ENCODE measurements at regions not wholly inside any gene's neighbourhood (a gene's known extent, or its start where the extent isn't known, plus 50 kb on each side); places are given as distances from the start of the nearest gene placed in this dataset.

GRCh38 chr13:103250071-103250470 is 183.9 kb upstream of the SLC10A2 start:
- DNase-seq = no peak

DNA sequence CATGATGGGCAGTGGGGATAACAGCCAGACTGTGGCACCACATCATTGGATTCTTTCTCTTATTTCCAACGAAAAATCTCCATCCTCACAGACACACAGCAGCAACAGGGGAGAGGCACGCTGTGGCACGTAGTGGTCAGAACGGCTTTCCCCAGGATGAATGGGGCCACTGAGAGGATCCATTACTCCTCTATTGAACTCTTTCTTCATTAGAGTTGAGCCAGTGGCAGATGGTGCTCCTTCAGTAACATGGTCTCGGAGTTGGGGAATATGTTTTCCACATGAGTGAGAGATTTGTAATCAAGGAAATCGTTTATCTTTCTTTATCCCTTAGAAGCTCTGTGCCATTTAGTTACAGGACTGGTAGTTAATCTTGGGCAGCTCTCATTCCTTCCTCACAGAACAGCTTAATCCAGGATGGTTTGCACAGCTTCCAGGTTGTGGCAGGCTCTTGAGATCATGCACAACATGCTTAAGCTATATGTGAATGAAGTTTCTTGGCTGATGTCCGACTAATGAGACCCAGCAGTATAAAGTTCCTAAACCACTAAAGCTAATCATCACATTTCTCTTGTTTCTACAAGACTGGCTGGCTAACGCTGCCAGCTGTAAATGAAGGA is 180.5 kb upstream of the SLC10A2 start:
- DNase-seq = no peak

DNA sequence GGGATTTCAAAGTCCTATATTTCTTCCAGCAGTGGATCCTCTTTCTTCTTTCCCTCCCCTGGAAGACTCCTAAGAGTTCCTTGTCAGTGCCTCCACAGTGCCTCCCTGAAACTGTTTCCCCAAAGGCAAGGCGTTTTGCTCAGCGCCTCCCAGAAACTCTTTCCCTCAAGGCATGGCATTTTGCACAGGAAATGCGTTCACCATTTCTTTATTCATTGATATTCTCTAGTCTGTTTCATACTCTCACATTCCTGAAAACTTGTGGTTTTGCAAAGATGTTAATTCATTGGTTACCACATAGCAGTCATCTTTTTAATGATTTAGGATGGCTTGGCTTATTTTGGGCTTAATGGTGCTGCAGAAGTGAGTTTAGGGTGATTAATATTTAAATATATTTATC is 177.3 kb upstream of the SLC10A2 start:
- DNase-seq = no peak

GRCh38 chr13:103238441-103238840 is 172.2 kb upstream of the SLC10A2 start:
- no peak for DNase-seq

DNA sequence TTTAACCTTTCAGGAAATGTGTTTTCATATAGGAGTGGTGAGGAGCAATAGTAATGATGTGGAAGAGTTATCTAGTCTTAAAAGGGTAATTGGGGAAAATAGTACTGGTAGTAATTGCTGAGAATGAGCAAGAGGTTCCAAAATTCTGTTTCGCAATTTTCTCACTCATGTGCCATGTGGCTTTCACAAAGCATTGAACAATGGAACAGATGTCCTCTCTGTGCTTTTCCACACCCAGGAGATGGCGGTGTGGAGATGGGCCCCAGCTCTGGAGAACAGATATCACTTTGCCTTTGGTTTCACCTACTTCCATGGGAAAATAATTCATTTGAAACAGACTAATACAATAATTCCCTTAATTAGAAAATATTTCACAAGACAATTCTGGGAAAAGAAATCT is 170.0 kb upstream of the SLC10A2 start:
- no peak for DNase-seq

- no peak for DNase-seq
Measured at GRCh38 chr13:103229674-103230073, 163.5 kb upstream of the SLC10A2 start.

DNA sequence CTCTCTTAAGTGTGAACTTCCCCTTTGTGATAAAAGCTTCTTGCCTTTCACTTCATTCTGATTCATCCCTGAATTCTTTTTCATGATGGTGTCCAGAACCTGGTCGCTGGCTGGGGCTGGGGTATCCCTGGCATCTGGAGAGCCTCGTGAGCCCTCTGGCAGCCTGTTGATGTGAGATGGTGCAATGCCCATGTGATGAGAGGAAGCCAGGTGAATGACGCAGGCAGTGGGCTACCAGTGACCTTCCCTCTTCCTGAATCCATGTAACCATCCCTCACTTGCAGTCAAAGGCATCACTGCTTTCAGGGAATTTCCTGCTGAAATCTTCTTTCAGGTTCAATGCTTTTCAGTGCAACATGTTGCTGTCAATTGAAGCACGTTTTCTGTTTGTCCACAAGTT is 158.6 kb upstream of the SLC10A2 start:
- no peak for DNase-seq

DNA sequence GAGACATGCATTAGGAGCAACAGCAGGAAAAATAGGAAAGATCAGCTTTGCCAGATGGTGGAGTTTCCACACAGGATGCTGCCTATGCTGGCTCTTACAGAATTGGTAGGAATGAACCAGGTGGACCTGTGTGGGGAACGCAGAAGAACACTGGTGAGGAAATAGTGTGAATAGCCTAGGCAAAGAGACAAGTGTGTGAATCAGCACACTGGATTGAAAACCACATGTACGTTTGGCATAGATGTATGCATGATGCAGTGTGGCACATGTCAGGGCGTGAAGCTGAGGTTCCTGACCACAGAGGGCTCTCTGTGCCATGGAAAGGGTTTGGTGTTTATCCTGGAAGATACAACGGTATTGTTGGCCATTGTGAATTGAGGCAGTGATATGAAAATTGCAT is 156.5 kb upstream of the SLC10A2 start:
- no peak for DNase-seq

GRCh38 chr13:103218253-103218652 is 152.0 kb upstream of the SLC10A2 start:
- DNase-seq = no peak

GRCh38 chr13:103213152-103213551 is 146.9 kb upstream of the SLC10A2 start:
- DNase-seq = peak; percentile 11

DNA sequence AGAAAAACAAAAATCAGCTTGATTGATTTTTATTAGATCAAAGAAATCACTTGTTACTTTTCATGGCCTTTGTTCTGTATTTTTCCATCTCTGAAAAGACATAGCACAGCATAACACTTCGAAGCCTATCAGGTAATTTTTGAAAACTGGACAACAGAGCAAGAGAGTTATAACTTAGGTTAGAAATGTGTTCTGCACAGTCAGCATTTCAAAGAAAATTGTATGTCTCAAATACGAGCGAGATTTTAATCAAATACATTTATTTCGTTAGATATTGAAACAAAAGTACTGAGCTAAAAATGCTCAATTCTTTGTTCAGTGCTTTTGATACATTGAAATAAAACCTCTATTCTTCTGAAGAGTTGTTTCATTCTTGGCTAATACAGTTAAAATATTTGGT is 144.1 kb upstream of the SLC10A2 start:
- no peak for DNase-seq

GRCh38 chr13:103203735-103204330 is 137.6 kb upstream of the SLC10A2 start:
- DNase-seq = no peak

GRCh38 chr13:103200118-103200885 is 134.1 kb upstream of the SLC10A2 start:
- no peak for DNase-seq

DNA sequence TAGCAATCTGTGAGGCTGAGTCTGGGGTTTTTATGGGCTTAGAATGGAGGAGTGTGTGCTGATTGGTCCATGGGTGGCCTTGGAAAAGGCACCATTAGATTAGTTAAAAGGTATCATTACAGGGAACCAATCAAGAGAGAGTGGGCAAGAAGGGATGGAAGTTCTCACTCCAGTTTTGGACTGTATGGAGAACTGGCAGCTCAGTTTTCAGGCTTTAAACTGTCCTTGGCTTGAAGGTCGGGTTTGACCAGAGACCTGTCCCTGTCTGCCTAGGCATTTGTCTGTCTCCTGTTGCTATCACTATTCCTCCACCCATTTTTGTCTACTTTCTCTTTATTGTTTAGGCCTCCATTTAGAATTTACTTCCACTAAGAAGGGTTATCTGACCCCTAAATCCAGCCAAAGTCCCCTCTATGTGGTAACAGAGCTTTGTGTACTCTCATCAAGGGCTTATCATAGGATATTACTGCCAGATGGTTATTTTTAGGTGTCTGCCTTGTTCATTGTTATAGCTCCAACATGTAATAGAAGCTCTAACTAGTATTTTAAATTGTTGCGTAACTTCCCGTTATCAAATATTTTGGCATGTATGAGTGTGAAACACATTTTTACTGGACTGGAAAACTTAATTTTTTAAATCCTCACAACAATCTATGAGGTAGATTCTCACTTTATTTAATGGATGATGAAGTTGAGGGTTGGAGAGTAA is 133.3 kb upstream of the SLC10A2 start:
- no peak for DNase-seq

- no peak for DNase-seq
Measured at GRCh38 chr13:103196356-103196755, 130.1 kb upstream of the SLC10A2 start.

- no peak for DNase-seq
Measured at GRCh38 chr13:103195762-103196161, 129.5 kb upstream of the SLC10A2 start.

GRCh38 chr13:103194871-103195270 is 128.7 kb upstream of the SLC10A2 start:
- no peak for DNase-seq

DNA sequence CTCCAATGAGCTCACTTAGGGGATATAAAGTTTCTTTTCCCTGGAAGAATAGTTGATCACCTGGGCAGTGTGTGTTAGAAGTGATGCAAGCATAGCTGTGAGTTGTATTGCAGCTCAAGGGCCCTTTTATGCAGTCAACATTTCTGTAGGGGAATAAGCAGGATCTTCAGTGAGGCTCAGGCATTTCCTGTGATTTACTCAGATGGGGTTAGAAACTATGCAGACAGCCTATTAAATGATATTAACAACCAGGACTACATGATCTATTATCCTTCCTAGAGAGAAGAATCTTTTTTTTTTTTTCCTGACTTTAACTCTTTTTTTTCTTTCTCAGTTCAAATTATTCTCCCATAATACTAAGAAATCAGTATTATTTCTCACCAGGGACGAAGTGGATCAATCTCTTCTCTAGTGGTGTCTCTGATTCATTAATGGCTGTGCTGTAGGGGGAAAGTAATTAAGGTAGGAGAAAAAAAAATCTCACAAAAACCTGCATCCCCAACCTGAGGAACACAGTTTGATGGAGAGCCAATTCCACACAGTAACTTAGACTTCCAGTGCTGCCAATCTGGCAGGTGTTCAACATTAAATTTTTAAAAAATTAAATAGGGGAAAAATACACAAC is 126.4 kb upstream of the SLC10A2 start:
- DNase-seq = no peak

DNA sequence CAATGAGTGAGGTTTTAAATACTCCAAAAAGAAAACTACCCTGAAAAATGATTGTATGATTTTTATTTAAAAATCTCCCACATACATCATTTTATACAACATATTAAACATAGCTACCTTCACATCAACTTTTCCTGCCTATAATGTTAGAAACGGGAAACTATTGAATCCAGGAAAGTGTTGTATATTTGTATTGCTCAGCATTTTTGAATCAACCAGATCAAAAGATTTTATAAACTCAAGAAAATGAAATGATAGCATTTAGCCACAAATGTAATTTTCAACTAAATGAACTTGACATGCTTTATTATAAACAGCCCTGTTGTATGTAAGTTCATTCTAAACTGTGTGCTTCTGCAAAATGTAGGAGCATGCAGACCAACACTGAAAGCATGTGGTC is 124.6 kb upstream of the SLC10A2 start:
- no peak for DNase-seq

GRCh38 chr13:103188713-103189326 is 122.6 kb upstream of the SLC10A2 start:
- peak; percentile 77 for DNase-seq

GRCh38 chr13:103187721-103188156 is 121.5 kb upstream of the SLC10A2 start:
- DNase-seq = peak; percentile 57

DNA sequence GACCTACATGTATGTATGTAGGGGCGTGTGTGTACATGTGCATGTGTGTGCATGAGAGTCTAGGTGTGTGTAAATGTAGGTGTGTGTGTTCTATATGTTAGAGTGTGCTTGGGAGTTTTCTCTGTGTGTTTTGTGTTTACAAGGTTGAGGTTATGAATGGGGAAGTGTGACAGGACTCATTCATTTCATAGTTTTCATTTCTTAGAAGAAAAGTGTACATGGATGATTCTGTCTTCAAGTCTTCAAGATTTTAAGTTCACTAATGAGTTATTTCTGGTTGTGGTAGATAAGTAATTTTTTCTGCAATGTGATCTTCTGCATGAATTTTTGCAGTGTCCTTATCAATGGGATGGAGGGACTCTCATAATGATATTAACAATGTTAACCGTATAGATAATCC is 118.2 kb upstream of the SLC10A2 start:
- no peak for DNase-seq
